ENCODE measurements at regions not wholly inside any gene's neighbourhood (a gene's known extent, or its start where the extent isn't known, plus 50 kb on each side); places are given as distances from the start of the nearest gene placed in this dataset.

- TF ChIP-seq CTCF (conservative IDR thresholded peaks at IDR 0.05) (no peak), ZFX (IDR thresholded peaks at IDR 0.05) (no peak)
These were observed 436.8 kb downstream of the BCL11B start for GRCh38 chr14:98835051-98835824.
